GM13977 (cell line): ENCODE measurements at regions not wholly inside any gene's neighbourhood (a gene's known extent, or its start where the extent isn't known, plus 50 kb on each side); places are given as distances from the start of the nearest gene placed in this dataset.

Experiments
- DNase-seq: peaks from one replicate; pipeline ENCODE4 v3.0.0; 2012; ENCODE audit warnings: low spot score
- CTCF ChIP-seq: IDR thresholded peaks from 2 replicates; pipeline ENCODE4 v1.5.1; 2012; ENCODE audit warnings: mild to moderate bottlenecking, control low read depth; ENCODE audit not compliant: insufficient read depth; ENCODE audit errors: extremely low read depth, missing control alignments
- in situ Hi-C: fragments of 300-500 bp; cut with MboI; formaldehyde crosslinking; loops from one replicate; pipeline ENCODE4 v1.12.0; 2022; ENCODE audit warnings: low sequenced_read_pairs, low pct_unique_long_range_greater_than_20kb, mixed read lengths, inconsistent platforms; ENCODE audit not compliant: unreplicated experiment

- no peak for TF ChIP-seq CTCF
- no peak for DNase-seq
Observed at GRCh38 chr6:87917886-87918285, 129.8 kb upstream of the SPACA1 start.

GRCh38 chr6:87916446-87916845 is 131.2 kb upstream of the SPACA1 start:
- in situ Hi-C loops, result no loop called here
- DNase-seq, result no peak
- no peak for TF ChIP-seq CTCF

More at GRCh38 chr6:87917886-87918285, 129.8 kb upstream of the SPACA1 start:
- in situ Hi-C loops, result no loop called here

GRCh38 chr6:87914637-87915395 is 132.8 kb upstream of the SPACA1 start:
- DNase-seq, result no peak
- TF ChIP-seq CTCF, result no peak
- in situ Hi-C loops, result no loop called here

- DNase-seq, result no peak
- TF ChIP-seq CTCF, result no peak
- in situ Hi-C loops, result no loop called here
Observed at GRCh38 chr6:87913974-87914373, 133.7 kb upstream of the SPACA1 start.

- DNase-seq, result no peak
- in situ Hi-C loops, result no loop called here
- no peak for TF ChIP-seq CTCF
Observed at GRCh38 chr6:87912102-87912501, 135.5 kb upstream of the SPACA1 start.

- no peak for DNase-seq
- in situ Hi-C loops, result no loop called here
- TF ChIP-seq CTCF, result no peak
Observed at GRCh38 chr6:87909849-87910248, 137.8 kb upstream of the SPACA1 start.
